ENCODE measurements at regions not wholly inside any gene's neighbourhood (a gene's known extent, or its start where the extent isn't known, plus 50 kb on each side); places are given as distances from the start of the nearest gene placed in this dataset.

DNA sequence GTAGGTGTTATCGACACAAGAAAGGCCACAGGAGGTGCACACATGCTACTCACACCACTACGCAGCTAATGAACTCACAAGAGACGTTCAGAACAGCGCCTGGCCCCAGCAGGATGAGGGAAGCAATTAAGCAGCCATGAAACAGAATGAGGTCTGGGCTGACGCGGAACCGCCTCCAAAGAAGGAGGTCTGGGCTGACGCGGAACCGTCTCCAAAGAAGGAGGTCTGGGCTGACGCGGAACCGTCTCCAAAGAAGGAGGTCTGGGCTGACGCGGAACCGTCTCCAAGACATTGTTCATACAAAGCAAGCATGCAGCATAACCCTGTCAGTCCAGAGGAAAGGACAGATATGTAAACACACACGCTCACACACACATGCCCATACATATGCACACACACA lies 63.2 kb upstream of the ZNF354A start:
- TF ChIP-seq, protein P1, sequence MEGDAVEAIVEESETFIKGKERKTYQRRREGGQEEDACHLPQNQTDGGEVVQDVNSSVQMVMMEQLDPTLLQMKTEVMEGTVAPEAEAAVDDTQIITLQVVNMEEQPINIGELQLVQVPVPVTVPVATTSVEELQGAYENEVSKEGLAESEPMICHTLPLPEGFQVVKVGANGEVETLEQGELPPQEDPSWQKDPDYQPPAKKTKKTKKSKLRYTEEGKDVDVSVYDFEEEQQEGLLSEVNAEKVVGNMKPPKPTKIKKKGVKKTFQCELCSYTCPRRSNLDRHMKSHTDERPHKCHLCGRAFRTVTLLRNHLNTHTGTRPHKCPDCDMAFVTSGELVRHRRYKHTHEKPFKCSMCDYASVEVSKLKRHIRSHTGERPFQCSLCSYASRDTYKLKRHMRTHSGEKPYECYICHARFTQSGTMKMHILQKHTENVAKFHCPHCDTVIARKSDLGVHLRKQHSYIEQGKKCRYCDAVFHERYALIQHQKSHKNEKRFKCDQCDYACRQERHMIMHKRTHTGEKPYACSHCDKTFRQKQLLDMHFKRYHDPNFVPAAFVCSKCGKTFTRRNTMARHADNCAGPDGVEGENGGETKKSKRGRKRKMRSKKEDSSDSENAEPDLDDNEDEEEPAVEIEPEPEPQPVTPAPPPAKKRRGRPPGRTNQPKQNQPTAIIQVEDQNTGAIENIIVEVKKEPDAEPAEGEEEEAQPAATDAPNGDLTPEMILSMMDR (IDR thresholded peaks at IDR 0.05; ENCODE audit: low read depth, low read length) = no peak
- no peak for DNase-seq (ENCODE audit: low read depth in 2 of 2)
- H3K4me3 ChIP-seq (replicated peaks in 1 of 2; ENCODE audit: low read depth in 2 of 2, low read length in 2 of 2) = no peak overlapping the region

DNA sequence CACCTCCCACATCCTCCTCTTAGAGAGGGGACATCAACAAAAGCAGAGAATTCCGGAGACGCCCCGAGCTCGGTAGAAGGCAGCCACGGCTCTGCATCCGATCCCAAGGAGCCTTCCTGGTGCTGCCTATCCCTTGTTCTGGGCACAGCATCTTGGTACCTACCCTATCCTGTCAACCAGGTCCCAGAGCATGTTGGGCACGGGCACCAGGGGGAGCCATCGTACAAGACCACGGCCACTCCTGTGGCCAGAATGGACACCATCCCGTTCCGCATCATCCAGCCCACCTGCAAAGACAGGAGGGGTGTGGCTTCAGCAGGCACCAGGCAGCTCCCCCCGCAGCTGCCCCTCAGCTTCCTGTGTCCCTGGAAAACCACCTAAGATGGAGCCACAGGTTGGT lies 62.7 kb upstream of the ZNF354A start:
- no peak overlapping the region for H3K4me3 ChIP-seq (replicated peaks in 1 of 2; ENCODE audit: low read depth in 2 of 2, low read length in 2 of 2)
- TF ChIP-seq, protein P1 (IDR thresholded peaks at IDR 0.05; ENCODE audit: low read depth, low read length) = no peak
- DNase-seq (ENCODE audit: low read depth in 2 of 2) = no peak

DNA sequence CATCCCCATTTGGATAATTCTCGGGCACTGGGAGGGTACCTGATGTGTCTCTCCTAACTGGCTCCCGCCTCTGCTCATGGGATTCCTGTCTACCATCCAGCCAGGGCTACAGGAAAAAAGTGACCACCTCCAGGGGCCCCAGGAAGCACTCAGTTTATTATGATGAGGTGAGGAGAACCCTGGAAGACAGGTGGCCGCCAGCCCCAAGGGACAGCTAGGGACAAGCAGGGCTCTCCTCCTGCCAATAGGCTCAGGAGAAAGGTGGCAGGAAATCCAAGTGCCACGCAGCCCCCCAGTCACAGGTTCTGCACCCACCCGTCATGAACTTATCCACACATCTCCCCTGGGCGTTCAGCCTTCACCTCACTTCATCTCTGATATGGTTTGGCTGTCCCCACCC lies 61.5 kb upstream of the ZNF354A start:
- TF ChIP-seq, protein P1 (IDR thresholded peaks at IDR 0.05; ENCODE audit: low read depth, low read length) = no peak
- no peak for DNase-seq (ENCODE audit: low read depth in 2 of 2)
- no peak overlapping the region for H3K4me3 ChIP-seq (replicated peaks in 1 of 2; ENCODE audit: low read depth in 2 of 2, low read length in 2 of 2)

DNA sequence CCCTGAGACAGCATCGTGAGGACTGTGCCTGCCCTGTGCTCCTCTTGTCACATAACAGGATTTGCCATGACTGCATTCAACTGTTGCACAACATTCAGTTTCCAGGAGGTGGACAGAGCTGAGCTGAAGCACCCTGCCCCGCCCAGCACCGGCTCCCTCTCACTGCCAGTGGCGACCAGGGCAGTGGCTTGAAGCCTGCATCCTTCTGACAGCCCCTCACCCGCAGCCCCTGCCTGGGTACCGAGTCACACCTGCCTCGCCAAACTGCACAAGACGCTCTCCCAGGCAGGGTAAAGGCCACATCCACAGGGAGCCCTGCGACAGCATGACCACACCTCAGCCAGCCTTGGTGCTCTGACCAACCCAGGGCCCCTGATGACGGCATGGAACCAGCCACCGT lies 59.9 kb upstream of the ZNF354A start:
- H3K4me3 ChIP-seq (replicated peaks in 1 of 2; ENCODE audit: low read depth in 2 of 2, low read length in 2 of 2) = no peak overlapping the region
- DNase-seq (ENCODE audit: low read depth in 2 of 2) = no peak
- TF ChIP-seq, protein P1 (IDR thresholded peaks at IDR 0.05; ENCODE audit: low read depth, low read length) = no peak

DNA sequence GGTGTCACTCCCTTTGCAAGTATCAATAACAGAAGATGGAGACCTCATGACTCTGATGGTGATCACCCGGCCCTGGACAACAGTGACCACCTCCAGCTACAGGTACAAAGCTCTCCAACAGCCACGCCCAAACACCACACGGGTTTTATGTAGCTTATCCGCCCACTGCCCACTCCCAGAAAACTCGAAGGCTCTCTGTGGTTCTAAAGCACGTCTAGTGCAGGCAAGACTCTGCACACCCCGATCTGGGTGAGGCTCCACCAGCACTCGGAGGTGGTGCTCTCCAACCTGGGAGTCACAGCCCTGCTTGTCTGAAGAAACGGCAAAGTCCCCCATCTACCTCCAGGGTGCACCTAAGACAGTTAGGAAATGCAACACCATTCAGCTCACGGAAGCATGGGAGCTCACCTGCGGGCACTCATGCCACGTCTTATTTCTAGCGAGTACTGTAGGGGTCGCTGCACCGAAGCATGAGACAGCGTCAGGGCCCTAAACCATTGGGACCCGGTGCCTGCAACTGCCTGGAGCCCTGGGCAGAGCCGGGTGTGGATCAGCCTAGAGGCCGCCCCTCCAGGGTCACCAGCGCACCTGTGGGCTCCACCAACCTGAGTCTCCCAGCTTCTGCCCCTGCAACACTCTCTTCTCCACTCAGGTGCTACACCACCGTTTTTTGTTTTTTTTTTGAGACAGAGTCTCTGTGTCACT lies 58.1 kb upstream of the ZNF354A start:
- no peak overlapping the region for H3K4me3 ChIP-seq (replicated peaks in 1 of 2; ENCODE audit: low read depth in 2 of 2, low read length in 2 of 2)
- DNase-seq (ENCODE audit: low read depth in 2 of 2) = no peak
- TF ChIP-seq, protein P1 (IDR thresholded peaks at IDR 0.05; ENCODE audit: low read depth, low read length) = no peak

DNA sequence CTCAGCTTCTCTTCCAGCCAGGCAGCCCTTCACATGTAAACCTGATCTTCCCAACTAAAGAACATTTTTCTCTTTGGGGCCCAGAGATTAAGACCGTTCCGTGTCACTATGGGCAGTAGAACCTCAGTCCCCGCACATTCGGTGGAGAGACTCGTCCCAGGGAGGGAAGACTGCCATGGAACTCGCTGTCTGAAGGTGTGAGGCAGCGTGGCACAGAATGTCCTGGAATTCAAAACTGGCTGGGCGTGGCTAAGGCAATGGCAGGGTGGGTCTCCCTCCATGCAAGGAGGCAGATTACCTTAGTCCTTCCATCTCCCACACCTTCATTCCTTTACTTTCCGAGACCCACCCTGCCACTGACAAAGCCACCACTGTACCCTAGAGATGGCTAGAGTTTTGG lies 57.4 kb upstream of the ZNF354A start:
- TF ChIP-seq, protein P1 (IDR thresholded peaks at IDR 0.05; ENCODE audit: low read depth, low read length) = no peak
- no peak for DNase-seq (ENCODE audit: low read depth in 2 of 2)
- no peak overlapping the region for H3K4me3 ChIP-seq (replicated peaks in 1 of 2; ENCODE audit: low read depth in 2 of 2, low read length in 2 of 2)

All from cardiac fibroblast (primary cell).